GM12801 (cell line): ENCODE measurements at regions not wholly inside any gene's neighbourhood (a gene's known extent, or its start where the extent isn't known, plus 50 kb on each side); places are given as distances from the start of the nearest gene placed in this dataset.

Source experiments
- TF ChIP-seq, protein P1 (sequence below): IDR thresholded peaks from one replicate; pipeline ENCODE4 v1.5.1; 2011; ENCODE audit warnings: control low read depth; ENCODE audit not compliant: insufficient read length; ENCODE audit errors: extremely low read depth

DNA sequence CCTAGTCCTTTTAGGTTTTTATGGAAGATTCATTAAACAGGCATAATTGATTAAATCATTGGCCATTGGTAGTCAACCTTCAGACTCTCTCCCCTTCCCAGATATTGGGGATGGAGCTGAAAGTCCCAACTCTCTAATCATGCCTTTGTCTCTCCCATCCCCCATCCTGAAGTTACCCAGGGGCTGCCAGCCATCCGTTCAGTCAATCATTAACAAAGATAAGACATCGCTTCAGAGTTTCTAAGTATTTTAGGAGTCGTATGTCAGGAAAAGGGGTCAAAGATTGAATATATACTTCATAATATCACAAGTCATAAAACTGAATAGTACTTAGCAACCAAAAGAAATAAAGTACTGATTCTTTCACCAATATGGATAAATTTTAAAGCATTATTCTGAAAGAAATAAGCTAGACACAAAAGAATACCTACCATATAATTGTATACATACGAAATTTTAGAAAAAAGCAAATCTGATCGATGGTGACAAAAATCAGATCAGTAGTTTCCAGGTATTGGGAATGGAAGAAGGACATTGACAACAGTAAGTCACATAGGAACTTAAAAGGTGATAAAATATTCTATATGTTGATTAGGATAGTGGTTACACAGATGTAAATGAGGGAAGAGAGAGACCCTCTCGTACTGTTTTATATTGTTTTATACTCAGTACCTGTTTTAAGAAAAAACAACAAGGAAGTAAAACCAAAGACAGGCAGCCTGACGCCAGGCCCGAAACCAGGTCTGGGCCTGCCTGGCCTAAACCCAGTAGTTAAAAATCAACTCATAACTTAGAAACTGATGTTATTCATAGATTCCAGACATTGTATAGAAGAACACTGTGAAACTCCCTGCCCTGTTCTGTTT is 414.4 kb downstream of the DAD1 start:
- TF ChIP-seq, protein P1, sequence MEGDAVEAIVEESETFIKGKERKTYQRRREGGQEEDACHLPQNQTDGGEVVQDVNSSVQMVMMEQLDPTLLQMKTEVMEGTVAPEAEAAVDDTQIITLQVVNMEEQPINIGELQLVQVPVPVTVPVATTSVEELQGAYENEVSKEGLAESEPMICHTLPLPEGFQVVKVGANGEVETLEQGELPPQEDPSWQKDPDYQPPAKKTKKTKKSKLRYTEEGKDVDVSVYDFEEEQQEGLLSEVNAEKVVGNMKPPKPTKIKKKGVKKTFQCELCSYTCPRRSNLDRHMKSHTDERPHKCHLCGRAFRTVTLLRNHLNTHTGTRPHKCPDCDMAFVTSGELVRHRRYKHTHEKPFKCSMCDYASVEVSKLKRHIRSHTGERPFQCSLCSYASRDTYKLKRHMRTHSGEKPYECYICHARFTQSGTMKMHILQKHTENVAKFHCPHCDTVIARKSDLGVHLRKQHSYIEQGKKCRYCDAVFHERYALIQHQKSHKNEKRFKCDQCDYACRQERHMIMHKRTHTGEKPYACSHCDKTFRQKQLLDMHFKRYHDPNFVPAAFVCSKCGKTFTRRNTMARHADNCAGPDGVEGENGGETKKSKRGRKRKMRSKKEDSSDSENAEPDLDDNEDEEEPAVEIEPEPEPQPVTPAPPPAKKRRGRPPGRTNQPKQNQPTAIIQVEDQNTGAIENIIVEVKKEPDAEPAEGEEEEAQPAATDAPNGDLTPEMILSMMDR = no peak

DNA sequence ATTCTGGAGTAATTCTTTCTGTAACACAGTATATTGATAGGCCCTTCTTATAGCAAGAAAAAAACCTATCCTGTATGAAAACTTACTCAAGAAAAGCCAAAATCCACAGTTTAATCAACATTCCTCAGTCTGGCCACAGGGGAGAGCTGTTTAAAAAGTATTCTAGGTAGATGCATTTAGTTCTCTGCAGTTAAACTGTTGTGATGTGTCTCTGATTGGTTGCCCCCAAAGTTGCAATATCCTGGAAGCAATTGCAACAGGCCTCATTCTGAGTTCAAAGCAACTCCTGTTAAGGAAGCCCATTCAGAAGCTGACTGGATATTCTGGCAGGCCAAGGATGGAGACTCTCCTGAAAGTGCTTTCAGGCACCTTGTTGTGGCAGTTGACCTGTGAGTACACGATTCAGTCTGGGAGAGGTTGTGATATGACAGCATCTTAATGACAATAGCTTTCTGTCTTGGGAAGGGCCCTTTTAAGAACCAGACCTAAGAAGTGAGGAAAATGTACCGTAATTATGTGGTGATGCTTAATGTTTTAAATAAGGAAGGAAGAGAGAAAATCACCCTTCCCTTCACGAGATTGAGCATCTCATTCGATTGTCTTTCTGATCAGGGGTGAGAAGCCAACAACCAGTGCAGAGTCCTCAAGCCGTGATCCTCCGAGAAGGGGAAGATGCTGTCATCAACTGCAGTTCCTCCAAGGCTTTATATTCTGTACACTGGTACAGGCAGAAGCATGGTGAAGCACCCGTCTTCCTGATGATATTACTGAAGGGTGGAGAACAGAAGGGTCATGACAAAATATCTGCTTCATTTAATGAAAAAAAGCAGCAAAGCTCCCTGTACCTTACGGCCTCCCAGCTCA is 420.7 kb downstream of the DAD1 start:
- TF ChIP-seq, protein P1 = no peak

DNA sequence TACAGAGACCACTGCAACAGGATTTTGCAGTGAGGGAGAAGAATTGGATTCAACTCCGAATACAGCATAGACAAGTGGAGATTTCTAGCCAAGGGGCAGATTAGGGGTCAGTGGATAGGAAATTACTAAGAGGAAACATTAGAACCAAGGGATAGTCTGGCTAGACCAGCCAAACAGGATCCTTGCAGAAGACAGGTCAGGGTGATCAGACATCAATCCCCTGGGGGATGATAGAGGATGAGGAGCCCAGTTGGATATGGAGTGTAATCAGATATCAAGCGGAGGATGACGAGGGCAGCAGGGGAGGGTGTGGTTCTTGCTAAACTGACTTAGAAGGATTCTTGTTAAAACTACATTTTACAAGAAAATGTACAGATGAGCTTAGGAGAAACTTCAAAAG is 424.4 kb downstream of the DAD1 start:
- TF ChIP-seq, protein P1 = no peak

DNA sequence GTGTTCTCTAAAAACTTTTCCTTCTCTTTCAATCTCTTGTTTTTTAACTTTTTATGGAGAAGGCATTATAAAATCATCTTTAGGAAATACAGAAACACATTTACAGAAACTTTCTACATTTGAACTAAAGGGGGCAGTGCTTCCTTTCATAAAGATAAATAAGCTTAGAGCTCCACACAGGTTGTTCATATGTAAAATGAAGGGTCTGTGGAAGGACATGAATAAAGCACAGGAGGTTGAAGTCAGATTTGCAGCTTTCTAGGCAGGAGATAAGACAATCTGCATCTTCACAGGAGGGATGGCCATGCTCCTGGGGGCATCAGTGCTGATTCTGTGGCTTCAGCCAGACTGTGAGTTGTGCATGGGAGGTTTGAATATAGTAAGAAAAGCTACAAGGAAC is 426.0 kb downstream of the DAD1 start:
- TF ChIP-seq, protein P1 = no peak

DNA sequence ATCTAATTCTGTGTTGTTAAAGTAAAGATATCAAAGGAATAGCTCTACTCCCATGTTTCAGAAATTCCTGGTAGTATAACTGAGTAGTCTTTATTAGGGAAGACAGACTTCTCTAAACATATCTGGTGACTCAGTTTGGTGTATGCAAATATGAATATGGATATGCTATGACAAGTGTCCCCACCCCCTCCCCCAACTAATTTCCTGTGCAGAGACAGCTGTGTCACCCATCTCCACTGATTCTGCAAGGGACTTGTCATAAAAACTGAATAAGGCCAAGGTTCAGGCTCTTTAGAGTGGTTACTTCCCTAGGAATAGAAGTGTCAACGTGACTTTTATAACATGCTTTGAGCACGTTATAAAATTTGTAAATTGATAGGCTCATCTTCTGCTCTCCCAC is 429.1 kb downstream of the DAD1 start:
- TF ChIP-seq, protein P1 = no peak

DNA sequence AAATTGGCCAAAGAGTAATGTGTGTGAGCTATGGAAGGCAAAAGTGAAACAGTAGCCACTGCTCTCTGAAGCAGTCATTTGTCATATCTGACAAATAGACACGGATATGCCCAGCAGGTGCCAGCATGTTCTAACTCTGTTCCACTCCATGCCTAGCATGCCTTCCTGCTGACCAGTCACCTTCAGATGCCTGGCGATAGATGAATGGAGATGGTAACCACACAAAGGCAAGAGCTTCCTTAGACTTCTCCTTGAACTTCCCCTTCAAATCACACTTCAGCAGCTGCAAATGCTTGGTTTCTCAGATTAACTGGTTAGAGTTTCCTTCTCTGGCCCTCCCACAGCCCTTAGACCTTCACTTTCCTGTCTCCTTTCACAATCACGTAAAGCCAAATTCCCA is 429.9 kb downstream of the DAD1 start:
- TF ChIP-seq, protein P1 = no peak

DNA sequence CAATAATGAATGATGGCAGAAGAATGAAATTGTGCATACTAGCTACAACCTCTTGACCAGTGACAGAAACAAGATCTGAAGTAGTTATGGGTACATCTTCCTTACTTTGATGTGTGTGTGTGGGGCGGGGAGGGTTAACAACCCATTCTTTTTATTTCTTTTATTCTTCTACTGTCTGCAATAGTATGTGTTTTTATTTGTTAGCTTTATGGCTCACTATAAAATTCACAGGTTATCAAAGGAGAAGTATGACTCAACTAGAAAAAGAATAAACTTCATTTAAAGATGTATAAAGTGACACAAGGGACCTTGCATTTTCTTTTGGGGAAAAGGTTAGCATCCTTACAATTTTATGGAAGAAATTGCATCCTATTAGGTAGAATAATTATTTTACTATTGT is 430.5 kb downstream of the DAD1 start:
- TF ChIP-seq, protein P1 = no peak
